ENCODE measurements at regions not wholly inside any gene's neighbourhood (a gene's known extent, or its start where the extent isn't known, plus 50 kb on each side); places are given as distances from the start of the nearest gene placed in this dataset.
"Not testable (repeated sequence)": the region's sequence is repeated elsewhere in the genome, so short reads cannot be mapped to it uniquely, and the experiment has no call there.

GRCh38 chr10:30162796-30163195 is 103.4 kb upstream of the JCAD start:
- H2AFZ ChIP-seq (ENCODE audit: low read length); H3K14ac ChIP-seq (ENCODE audit: insufficient read depth, low read length); H3K27ac ChIP-seq (ENCODE audit: insufficient read length, low read depth, low read length); H2BK12ac ChIP-seq (ENCODE audit: insufficient read length, low read depth, low read length); H3K79me2 ChIP-seq (ENCODE audit: insufficient read depth, low read length); H3K23ac ChIP-seq (ENCODE audit: insufficient read length, low read depth, low read length); H3K4me1 ChIP-seq (ENCODE audit: insufficient read depth, low read length); H3K4me3 Mint-ChIP-seq; H4K91ac ChIP-seq (ENCODE audit: insufficient read length, low read depth, low read length); H2BK15ac ChIP-seq (ENCODE audit: low read depth, low read length); H2BK120ac ChIP-seq (ENCODE audit: low read depth, low read length, poor library complexity, severe bottlenecking); H3K18ac ChIP-seq (ENCODE audit: insufficient read length, low read depth, low read length); H3K9me3 ChIP-seq (ENCODE audit: control insufficient read depth, low read depth, low read length); H4K20me1 ChIP-seq (ENCODE audit: control insufficient read depth, insufficient read depth, insufficient read length); H3K9ac ChIP-seq (ENCODE audit: extremely low read depth, insufficient read length, low read length); H3K4ac ChIP-seq (ENCODE audit: low read depth, low read length); H3K27me3 Mint-ChIP-seq (ENCODE audit: low read depth); H3K27me3 ChIP-seq (ENCODE audit: insufficient read depth, low read length); H3K23me2 ChIP-seq (ENCODE audit: insufficient read length, low read depth, low read length, poor library complexity, severe bottlenecking); H2BK5ac ChIP-seq (ENCODE audit: insufficient read length, low read length); H3K79me1 ChIP-seq (ENCODE audit: insufficient read depth, low read depth, low read length, poor library complexity, severe bottlenecking); H4K5ac ChIP-seq (ENCODE audit: insufficient read length, low read depth, low read length); H3K36me3 Mint-ChIP-seq (ENCODE audit: insufficient read depth in 1 of 3, low read depth in 3 of 3); H2BK20ac ChIP-seq (ENCODE audit: low read depth, low read length, poor library complexity, severe bottlenecking); H2AK5ac ChIP-seq (ENCODE audit: insufficient read length, low read length); H3K56ac ChIP-seq (ENCODE audit: insufficient read length, low read depth, low read length); H3K4me2 ChIP-seq (ENCODE audit: insufficient read depth, insufficient read length, low read length); DNase-seq; H4K8ac ChIP-seq (replicated peaks; ENCODE audit: insufficient read length, low read depth, low read length); H3K9me3 Mint-ChIP-seq; H3K27ac Mint-ChIP-seq; H3T11ph ChIP-seq (ENCODE audit: low read length): not testable (repeated sequence)
- no CpG with 5 or more reads among the region's 25 CpGs for WGBS (ENCODE audit: extremely low coverage, insufficient read length, low lambda C conversion rate)
- H3K4me1 Mint-ChIP-seq = peaks cover 10 to 11% of the 10 kb centered on the region in 2 experiments
